Endothelial cell of umbilical vein (primary cell): ENCODE measurements at regions not wholly inside any gene's neighbourhood (a gene's known extent, or its start where the extent isn't known, plus 50 kb on each side); places are given as distances from the start of the nearest gene placed in this dataset.
"Not testable (repeated sequence)": the region's sequence is repeated elsewhere in the genome, so short reads cannot be mapped to it uniquely, and the experiment has no call there.

ENCODE experiments used
- BruUV-seq: library from RNA; stranded (reverse); fragments of 400-500 nt; replicated peaks from 2 replicates; lab custom pipeline; 2021; lab: Mats Ljungman, UMichigan
- CTCF ChIA-PET: fragments of 300-600, 350-600 bp; sonication (Branson Sonifier 250); formaldehyde crosslinking; loops from one replicate; lab custom pipeline; 2021; ENCODE audit warnings: antibody characterized with exemption, inconsistent platforms; lab: Charles Lee
- POLR2A ChIA-PET: fragments of 300-600, 350-600 bp; sonication (Branson Sonifier 250); formaldehyde crosslinking; loops from one replicate; lab custom pipeline; 2021; ENCODE audit warnings: antibody characterized with exemption, inconsistent platforms; lab: Charles Lee
- DNase-seq: peaks from one replicate; pipeline ENCODE4 v3.0.0-alpha.2; 2011; ENCODE audit warnings: low read depth, low spot score
- FAIRE-seq: peaks from 2 replicates; lab custom pipeline; 2011; peaks lifted over from hg19 to GRCh38; lab: Jason Lieb, UNC
- H2AFZ ChIP-seq: 2 replicates; pipeline ENCODE4 v1.6.0; 2012; ENCODE audit warnings: low read depth, low read length, control low read depth, inconsistent platforms
- H3K27ac ChIP-seq: 2 replicates; pipeline ENCODE4 v1.5.1; 2011; ENCODE audit warnings: low read depth, mild to moderate bottlenecking, control low read depth, low read length, moderate library complexity; ENCODE audit not compliant: insufficient read depth
- H3K27me3 ChIP-seq, 2 experiments: 2 replicates each; pipeline versions ENCODE4 v1.6.0 to v1.6.1; 2011; ENCODE audit warnings: low read length in 2 of 2, mixed read lengths in 1 of 2; ENCODE audit not compliant: control insufficient read depth in 2 of 2, insufficient read depth in 2 of 2
- H3K36me3 ChIP-seq, 2 experiments: 2 replicates in 1 of 2; 3 replicates in 1 of 2; pipeline ENCODE4 v1.5.1; 2011; ENCODE audit warnings: low read length in 2 of 2, mild to moderate bottlenecking in 1 of 2, moderate library complexity in 1 of 2; ENCODE audit not compliant: control insufficient read depth in 2 of 2, insufficient read depth in 2 of 2; ENCODE audit errors: extremely low read depth in 1 of 2
- H3K4me1 ChIP-seq: 3 replicates; pipeline ENCODE4 v1.5.1; 2011; ENCODE audit warnings: mild to moderate bottlenecking, low read length; ENCODE audit not compliant: control insufficient read depth, insufficient read depth; ENCODE audit errors: extremely low read depth
- H3K4me2 ChIP-seq: 2 replicates; pipeline ENCODE4 v1.6.1; 2011; ENCODE audit warnings: low read length, control low read depth, mixed read lengths; ENCODE audit not compliant: insufficient read depth
- H3K4me3 ChIP-seq, 3 experiments: fragments of 200-600 bp in 1 of 3; sonication (generic), shearing (Covaris generic) in 1 of 3; replicated peaks in 1 of 3; 2 replicates each; pipeline ENCODE4 v1.5.1; 2011 to 2016; ENCODE audit warnings: control low read depth in 3 of 3, low read length in 3 of 3, mild to moderate bottlenecking in 2 of 3, inconsistent platforms in 1 of 3, low read depth in 1 of 3, moderate library complexity in 1 of 3; ENCODE audit not compliant: insufficient read depth in 1 of 3
- H3K79me2 ChIP-seq: 2 replicates; pipeline ENCODE4 v1.6.0; 2012; ENCODE audit warnings: low read length, inconsistent platforms; ENCODE audit not compliant: control insufficient read depth, insufficient read depth
- H3K9ac ChIP-seq: replicated peaks from 2 replicates; pipeline ENCODE3; 2011; ENCODE audit warnings: low read length, control low read depth; ENCODE audit not compliant: insufficient read depth; ENCODE audit errors: extremely low read depth
- H3K9me1 ChIP-seq: replicated peaks from 3 replicates; pipeline ENCODE4 v1.6.0; 2011; ENCODE audit warnings: mild to moderate bottlenecking, low read length; ENCODE audit not compliant: control insufficient read depth, insufficient read depth; ENCODE audit errors: extremely low read depth
- H3K9me3 ChIP-seq: replicated peaks from 2 replicates; pipeline ENCODE4 v1.5.1; 2012; ENCODE audit warnings: low read length, inconsistent platforms; ENCODE audit not compliant: control insufficient read depth, insufficient read depth
- H4K20me1 ChIP-seq: replicated peaks from 2 replicates; pipeline ENCODE3; 2011; ENCODE audit warnings: mild to moderate bottlenecking, low read length; ENCODE audit not compliant: control insufficient read depth, insufficient read depth; ENCODE audit errors: extremely low read depth
- CTCF ChIP-seq, 2 donors: IDR thresholded peaks; 1 replicate in 1 of 2; 2 replicates in 1 of 2; pipeline ENCODE4 v1.5.1; 2011; ENCODE audit warnings: low read length in 2 of 2, mild to moderate bottlenecking in 2 of 2, moderate library complexity in 2 of 2, control low read depth in 1 of 2, inconsistent platforms in 1 of 2, low read depth in 1 of 2; ENCODE audit not compliant: insufficient read depth in 1 of 2; ENCODE audit errors: extremely low read depth in 1 of 2
- MYC ChIP-seq: IDR thresholded peaks from one replicate; pipeline ENCODE4 v1.6.1; 2011; ENCODE audit warnings: mild to moderate bottlenecking, low read depth, low read length
- dilution Hi-C: fragments of 300-500 bp; cut with MboI; formaldehyde crosslinking; loops from one replicate; pipeline ENCODE4 v1.15.0; 2019; ENCODE audit warnings: low sequenced_read_pairs; ENCODE audit not compliant: extremely low pct_ligation_motif_present
- intact Hi-C: fragments of 100-400 bp; cut with micrococcal nuclease; formaldehyde crosslinking; loops from one replicate; pipeline ENCODE4 v1.10.0; 2022

DNA sequence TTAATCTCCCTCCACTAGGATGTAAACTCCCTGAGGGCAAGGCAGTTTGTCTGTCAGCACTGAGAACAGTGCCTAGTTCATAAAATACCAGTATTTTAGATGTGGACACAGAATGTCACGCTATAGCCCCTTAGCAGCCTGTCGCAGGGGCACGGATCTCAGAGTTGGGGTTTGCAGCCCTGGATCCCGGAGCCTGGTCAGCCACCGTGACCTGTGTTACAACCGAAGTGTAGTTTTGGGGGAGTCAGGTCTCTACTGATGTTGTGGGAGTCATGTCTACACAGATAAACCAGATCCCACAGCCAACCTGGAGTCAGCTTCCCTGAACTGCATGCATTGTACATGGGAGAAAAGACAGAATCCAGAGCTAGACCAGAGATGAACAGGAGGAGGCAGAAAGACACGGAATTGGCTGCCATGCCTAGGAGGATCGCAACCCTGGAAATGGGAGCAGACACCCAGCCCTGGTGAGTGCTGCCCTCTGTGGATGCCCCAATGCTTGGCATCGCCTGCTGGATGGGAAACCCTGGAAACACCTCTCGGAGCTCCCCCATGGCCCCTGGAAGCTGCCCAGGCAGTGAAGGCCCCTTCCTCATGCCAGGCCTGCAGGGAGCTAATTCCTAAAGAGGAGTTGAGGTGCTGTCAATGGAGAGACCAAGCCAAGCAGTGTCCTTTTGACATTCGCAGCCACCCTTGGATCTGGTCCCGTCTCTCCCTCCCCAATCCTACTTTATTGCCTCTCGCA is 851.3 kb downstream of the TBC1D22A start:
- no TSS peak for BruUV-seq
- TF ChIP-seq MYC, result no peak
- no peak for TF ChIP-seq CTCF (IDR thresholded peaks at IDR 0.05; ENCODE audit: extremely low read depth in 1 of 2, insufficient read depth in 1 of 2, low read depth in 1 of 2, low read length in 2 of 2)
- H3K4me2 ChIP-seq, result no peak overlapping the region
- dilution Hi-C loops, result no loop called here
- H3K27ac ChIP-seq, result no peak overlapping the region
- DNase-seq (no peak), FAIRE-seq (no peak)
- H2AFZ ChIP-seq, result no peak overlapping the region
- no peaks in the 10 kb centered on the region for H3K9me1 ChIP-seq
- POLR2A ChIA-PET, result no interaction called here
- no peaks in the 10 kb centered on the region for H3K4me1 ChIP-seq
- H3K79me2 ChIP-seq, result no peaks in the 10 kb centered on the region
- no peak overlapping the region for H3K4me3 ChIP-seq
- CTCF ChIA-PET, result no interaction called here
- no peaks in the 10 kb centered on the region for H4K20me1 ChIP-seq
- peaks cover 4% of the 10 kb centered on the region for H3K9me3 ChIP-seq
- no peaks in the 10 kb centered on the region for H3K36me3 ChIP-seq
- intact Hi-C loops, result no loop called here
- H3K27me3 ChIP-seq, result no peaks in the 10 kb centered on the region
- no peak overlapping the region for H3K9ac ChIP-seq

DNA sequence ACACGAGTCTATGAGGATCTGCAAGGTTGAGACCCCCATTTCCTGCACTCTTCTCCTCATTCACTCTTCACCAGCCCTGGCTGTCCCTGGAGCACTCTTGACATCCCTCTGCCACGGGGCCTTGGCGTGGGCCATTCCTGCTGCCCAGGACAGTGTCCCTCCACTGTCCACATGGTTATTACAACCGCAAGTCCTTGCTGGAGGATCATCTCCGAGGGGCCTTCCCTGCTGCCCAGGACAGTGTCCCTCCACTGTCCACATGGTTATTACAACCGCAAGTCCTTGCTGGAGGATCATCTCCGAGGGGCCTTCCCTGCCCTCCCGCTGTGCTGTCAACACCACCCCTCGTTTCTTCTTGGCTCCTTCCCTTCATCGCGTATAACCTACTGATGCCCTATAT is 850.7 kb downstream of the TBC1D22A start:
- H3K9me1 ChIP-seq, H3K4me2 ChIP-seq, H3K4me1 ChIP-seq, CTCF ChIA-PET, H2AFZ ChIP-seq, FAIRE-seq, DNase-seq, H3K9me3 ChIP-seq, H4K20me1 ChIP-seq, POLR2A ChIA-PET, H3K36me3 ChIP-seq, intact Hi-C loops, BruUV-seq, H3K27me3 ChIP-seq, dilution Hi-C loops, H3K27ac ChIP-seq, H3K79me2 ChIP-seq, H3K4me3 ChIP-seq, H3K9ac ChIP-seq: not testable (repeated sequence)
